Endothelial cell of umbilical vein (primary cell): ENCODE measurements at regions not wholly inside any gene's neighbourhood (a gene's known extent, or its start where the extent isn't known, plus 50 kb on each side); places are given as distances from the start of the nearest gene placed in this dataset.

Source experiments
- MYC ChIP-seq: IDR thresholded peaks from one replicate; pipeline ENCODE4 v1.6.1; 2011; ENCODE audit warnings: mild to moderate bottlenecking, low read depth, low read length
- TF ChIP-seq, protein P1 (sequence below), 2 donors: IDR thresholded peaks; 1 replicate in 1 of 2; 2 replicates in 1 of 2; pipeline ENCODE4 v1.5.1; 2011; ENCODE audit warnings: low read length in 2 of 2, mild to moderate bottlenecking in 2 of 2, moderate library complexity in 2 of 2, control low read depth in 1 of 2, inconsistent platforms in 1 of 2, low read depth in 1 of 2; ENCODE audit not compliant: insufficient read depth in 1 of 2; ENCODE audit errors: extremely low read depth in 1 of 2

DNA sequence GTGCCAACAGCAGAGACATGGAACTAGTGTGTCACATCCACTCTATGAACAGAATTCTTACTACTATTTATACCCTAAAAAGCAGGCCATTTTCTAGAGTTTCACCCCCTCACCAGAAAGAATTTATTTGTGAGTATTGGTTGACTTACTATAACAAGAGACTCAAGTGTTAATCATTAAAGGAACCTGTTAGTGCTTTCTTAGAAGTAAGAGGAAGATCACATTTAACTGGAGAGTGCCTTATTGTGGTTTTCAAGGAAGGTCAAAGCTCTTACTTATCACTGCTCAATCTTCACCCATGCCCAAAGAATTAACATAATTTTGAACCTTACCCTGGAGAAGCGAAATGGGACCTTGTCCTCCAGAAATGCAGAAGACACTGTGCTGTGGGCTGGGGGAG lies 169.3 kb upstream of the PRSS1 start:
- TF ChIP-seq, protein P1, sequence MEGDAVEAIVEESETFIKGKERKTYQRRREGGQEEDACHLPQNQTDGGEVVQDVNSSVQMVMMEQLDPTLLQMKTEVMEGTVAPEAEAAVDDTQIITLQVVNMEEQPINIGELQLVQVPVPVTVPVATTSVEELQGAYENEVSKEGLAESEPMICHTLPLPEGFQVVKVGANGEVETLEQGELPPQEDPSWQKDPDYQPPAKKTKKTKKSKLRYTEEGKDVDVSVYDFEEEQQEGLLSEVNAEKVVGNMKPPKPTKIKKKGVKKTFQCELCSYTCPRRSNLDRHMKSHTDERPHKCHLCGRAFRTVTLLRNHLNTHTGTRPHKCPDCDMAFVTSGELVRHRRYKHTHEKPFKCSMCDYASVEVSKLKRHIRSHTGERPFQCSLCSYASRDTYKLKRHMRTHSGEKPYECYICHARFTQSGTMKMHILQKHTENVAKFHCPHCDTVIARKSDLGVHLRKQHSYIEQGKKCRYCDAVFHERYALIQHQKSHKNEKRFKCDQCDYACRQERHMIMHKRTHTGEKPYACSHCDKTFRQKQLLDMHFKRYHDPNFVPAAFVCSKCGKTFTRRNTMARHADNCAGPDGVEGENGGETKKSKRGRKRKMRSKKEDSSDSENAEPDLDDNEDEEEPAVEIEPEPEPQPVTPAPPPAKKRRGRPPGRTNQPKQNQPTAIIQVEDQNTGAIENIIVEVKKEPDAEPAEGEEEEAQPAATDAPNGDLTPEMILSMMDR (IDR thresholded peaks at IDR 0.05; ENCODE audit: extremely low read depth in 1 of 2, insufficient read depth in 1 of 2, low read depth in 1 of 2, low read length in 2 of 2): no peak
- no peak for TF ChIP-seq MYC
